Type B pancreatic cell (in vitro differentiated cells): ENCODE measurements at regions not wholly inside any gene's neighbourhood (a gene's known extent, or its start where the extent isn't known, plus 50 kb on each side); places are given as distances from the start of the nearest gene placed in this dataset.

ENCODE experiments used
- DNase-seq: peaks from one replicate; pipeline ENCODE4 v3.0.0; 2021; ENCODE audit warnings: mixed read lengths; ENCODE audit not compliant: unreplicated experiment; ENCODE audit errors: extremely low spot score
- H3K27ac Mint-ChIP-seq: 2 replicates; pipeline ENCODE4 v1.8.0; 2021; ENCODE audit warnings: mild to moderate bottlenecking, mixed read lengths
- H3K27me3 Mint-ChIP-seq: 2 replicates; pipeline ENCODE4 v1.8.0; 2021; ENCODE audit warnings: mixed read lengths
- H3K36me3 Mint-ChIP-seq: 2 replicates; pipeline ENCODE4 v1.8.0; 2021; ENCODE audit warnings: mixed read lengths
- H3K4me1 Mint-ChIP-seq: one replicate; pipeline ENCODE4 v1.8.0; 2021; ENCODE audit warnings: mixed read lengths; ENCODE audit not compliant: unreplicated experiment
- H3K4me3 Mint-ChIP-seq: 2 replicates; pipeline ENCODE4 v1.8.0; 2021; ENCODE audit warnings: mild to moderate bottlenecking, mixed read lengths
- H3K9me3 Mint-ChIP-seq: 2 replicates; pipeline ENCODE4 v1.8.0; 2021; ENCODE audit warnings: mixed read lengths
- CTCF ChIP-seq: fragments of 200-600 bp; sonication (generic); conservative IDR thresholded peaks from 2 replicates; pipeline ENCODE4 v1.5.0; 2021; ENCODE audit warnings: antibody characterized with exemption, mild to moderate bottlenecking

- Mint-ChIP-seq H3K27ac (no peak overlapping the region), H3K4me3 (no peak overlapping the region), H3K27me3 (peaks cover 5% of the 10 kb centered on the region), H3K36me3 (no peaks in the 10 kb centered on the region), H3K9me3 (peaks cover 5% of the 10 kb centered on the region), H3K4me1 (no peaks in the 10 kb centered on the region)
- no peak for TF ChIP-seq CTCF
- no peak for DNase-seq
Measured at GRCh38 chr6:105879146-105879545, 207.0 kb upstream of the PRDM1 start.

GRCh38 chr6:105875974-105876640, 210.0 kb upstream of the PRDM1 start:
- no peak overlapping the region for H3K4me3 Mint-ChIP-seq
- no peaks in the 10 kb centered on the region for H3K36me3 Mint-ChIP-seq
- no peak for TF ChIP-seq CTCF
- no peaks in the 10 kb centered on the region for H3K9me3 Mint-ChIP-seq
- no peaks in the 10 kb centered on the region for H3K4me1 Mint-ChIP-seq
- H3K27ac Mint-ChIP-seq: no peak overlapping the region
- peaks cover 8% of the 10 kb centered on the region for H3K27me3 Mint-ChIP-seq
- DNase-seq: no peak

- Mint-ChIP-seq H3K4me1 (no peaks in the 10 kb centered on the region), H3K4me3 (no peak overlapping the region), H3K36me3 (no peaks in the 10 kb centered on the region), H3K9me3 (no peaks in the 10 kb centered on the region), H3K27ac (no peak overlapping the region), H3K27me3 (peaks cover 6% of the 10 kb centered on the region)
- DNase-seq: no peak
- no peak for TF ChIP-seq CTCF
Measured at GRCh38 chr6:105874835-105875626, 211.1 kb upstream of the PRDM1 start.

GRCh38 chr6:105873799-105874198, 212.3 kb upstream of the PRDM1 start:
- H3K4me1 Mint-ChIP-seq: no peaks in the 10 kb centered on the region
- H3K27me3 Mint-ChIP-seq: peaks cover 6% of the 10 kb centered on the region
- H3K4me3 Mint-ChIP-seq: no peak overlapping the region
- no peak overlapping the region for H3K27ac Mint-ChIP-seq
- no peak for DNase-seq
- H3K36me3 Mint-ChIP-seq: no peaks in the 10 kb centered on the region
- TF ChIP-seq CTCF: no peak
- no peaks in the 10 kb centered on the region for H3K9me3 Mint-ChIP-seq

GRCh38 chr6:105873211-105873704, 212.9 kb upstream of the PRDM1 start:
- Mint-ChIP-seq H3K27me3 (peaks cover 6% of the 10 kb centered on the region), H3K4me1 (no peaks in the 10 kb centered on the region), H3K27ac (no peak overlapping the region), H3K9me3 (no peaks in the 10 kb centered on the region), H3K36me3 (no peaks in the 10 kb centered on the region), H3K4me3 (no peak overlapping the region)
- no peak for TF ChIP-seq CTCF
- DNase-seq: no peak
